DOHH2 (cell line): ENCODE measurements at regions not wholly inside any gene's neighbourhood (a gene's known extent, or its start where the extent isn't known, plus 50 kb on each side); places are given as distances from the start of the nearest gene placed in this dataset.

Experiments
- CTCF ChIP-seq: fragments of 200-600 bp; sonication (generic); IDR thresholded peaks from one replicate; pipeline ENCODE4 v1.5.1; 2014; ENCODE audit warnings: antibody characterized with exemption, mild to moderate bottlenecking, low read depth, low read length; ENCODE audit not compliant: poor library complexity, severe bottlenecking
- EZH2phosphoT487 ChIP-seq: fragments of 200-600 bp; sonication (generic); IDR thresholded peaks from 2 replicates; pipeline ENCODE4 v1.6.1; 2017; ENCODE audit warnings: borderline replicate concordance, mild to moderate bottlenecking, antibody characterized with exemption, low read length, moderate library complexity, mixed read lengths

GRCh38 chr12:78371284-78371683 is 493.3 kb upstream of the SYT1 start:
- no peak for TF ChIP-seq CTCF
- TF ChIP-seq EZH2phosphoT487: no peak
